ENCODE measurements at regions not wholly inside any gene's neighbourhood (a gene's known extent, or its start where the extent isn't known, plus 50 kb on each side); places are given as distances from the start of the nearest gene placed in this dataset.

GRCh38 chr9:99359336-99359735 is 137.3 kb downstream of the SEC61B start:
- FAIRE-seq (no peak), DNase-seq (ENCODE audit: low read depth in 1 of 2, low spot score in 1 of 2) (no peak), ATAC-seq (peak in 1 of 2 experiments; percentile 33; a peak in 3 of 6 replicates)
- TF ChIP-seq CHD4 (IDR thresholded peaks at IDR 0.05; ENCODE audit: borderline replicate concordance) (no peak), FOXS1 (CRISPR knock-in tag; IDR thresholded peaks at IDR 0.05) (no peak), POLR2A (IDR thresholded peaks at IDR 0.05; ENCODE audit: low read length) (no peak), RCOR1 (IDR thresholded peaks at IDR 0.05; ENCODE audit: low read depth, low read length) (no peak), ZNF302 (CRISPR knock-in tag; IDR thresholded peaks at IDR 0.05) (no peak), HES2 (IDR thresholded peaks at IDR 0.05) (no peak), CTCF (IDR thresholded peaks at IDR 0.05) (no peak), SREBF2 (IDR thresholded peaks at IDR 0.05) (no peak), RARB (CRISPR knock-in tag; IDR thresholded peaks at IDR 0.05) (no peak), BCL3 (IDR thresholded peaks at IDR 0.05) (no peak), MYC (IDR thresholded peaks at IDR 0.05; ENCODE audit: borderline replicate concordance, low read length) (no peak), ZFP36 (IDR thresholded peaks at IDR 0.05; ENCODE audit: borderline replicate concordance, partially characterized antibody) (no peak), PHF8 (IDR thresholded peaks at IDR 0.05; ENCODE audit: borderline replicate concordance, low read depth) (no peak), HOXA7 (CRISPR knock-in tag; IDR thresholded peaks at IDR 0.05) (no peak)
- TF ChIP-seq, protein P1, sequence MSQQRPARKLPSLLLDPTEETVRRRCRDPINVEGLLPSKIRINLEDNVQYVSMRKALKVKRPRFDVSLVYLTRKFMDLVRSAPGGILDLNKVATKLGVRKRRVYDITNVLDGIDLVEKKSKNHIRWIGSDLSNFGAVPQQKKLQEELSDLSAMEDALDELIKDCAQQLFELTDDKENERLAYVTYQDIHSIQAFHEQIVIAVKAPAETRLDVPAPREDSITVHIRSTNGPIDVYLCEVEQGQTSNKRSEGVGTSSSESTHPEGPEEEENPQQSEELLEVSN (IDR thresholded peaks at IDR 0.05; ENCODE audit: borderline replicate concordance, low read depth), result no peak
- TF ChIP-seq, protein P2, sequence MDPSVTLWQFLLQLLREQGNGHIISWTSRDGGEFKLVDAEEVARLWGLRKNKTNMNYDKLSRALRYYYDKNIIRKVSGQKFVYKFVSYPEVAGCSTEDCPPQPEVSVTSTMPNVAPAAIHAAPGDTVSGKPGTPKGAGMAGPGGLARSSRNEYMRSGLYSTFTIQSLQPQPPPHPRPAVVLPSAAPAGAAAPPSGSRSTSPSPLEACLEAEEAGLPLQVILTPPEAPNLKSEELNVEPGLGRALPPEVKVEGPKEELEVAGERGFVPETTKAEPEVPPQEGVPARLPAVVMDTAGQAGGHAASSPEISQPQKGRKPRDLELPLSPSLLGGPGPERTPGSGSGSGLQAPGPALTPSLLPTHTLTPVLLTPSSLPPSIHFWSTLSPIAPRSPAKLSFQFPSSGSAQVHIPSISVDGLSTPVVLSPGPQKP (IDR thresholded peaks at IDR 0.05; ENCODE audit: low read depth, low read length), result no peak
- no peak overlapping the region for H3K27ac ChIP-seq
- POLR2A ChIA-PET, result no interaction called here
- no peak overlapping the region for H3K4me3 ChIP-seq
- H3K9me3 ChIP-seq, result no peaks in the 10 kb centered on the region
- H3K4me2 ChIP-seq, result no peak overlapping the region
- CTCF ChIA-PET, result no interaction called here
- 2% methylated on average over 10 of the region's 10 CpGs for WGBS (ENCODE audit: missing lambda C conversion rate)
- H3K4me1 ChIP-seq, result no peaks in the 10 kb centered on the region

- 0% methylated on average over 2 of the region's 2 CpGs for WGBS (ENCODE audit: missing lambda C conversion rate)
- CTCF ChIA-PET, result no interaction called here
- no peak for DNase-seq (ENCODE audit: low read depth in 1 of 2, low spot score in 1 of 2)
These were observed 137.9 kb downstream of the SEC61B start for GRCh38 chr9:99360026-99360425.

More at GRCh38 chr9:99360026-99360425, 137.9 kb downstream of the SEC61B start:
- POLR2A ChIA-PET, result no interaction called here
- H3K4me1 ChIP-seq, result no peaks in the 10 kb centered on the region
- H3K9me3 ChIP-seq, result no peaks in the 10 kb centered on the region
- ATAC-seq, result no peak
- no peak for TF ChIP-seq BHLHE40 (IDR thresholded peaks at IDR 0.05; ENCODE audit: low read depth, low read length)
- TF ChIP-seq, protein P3, sequence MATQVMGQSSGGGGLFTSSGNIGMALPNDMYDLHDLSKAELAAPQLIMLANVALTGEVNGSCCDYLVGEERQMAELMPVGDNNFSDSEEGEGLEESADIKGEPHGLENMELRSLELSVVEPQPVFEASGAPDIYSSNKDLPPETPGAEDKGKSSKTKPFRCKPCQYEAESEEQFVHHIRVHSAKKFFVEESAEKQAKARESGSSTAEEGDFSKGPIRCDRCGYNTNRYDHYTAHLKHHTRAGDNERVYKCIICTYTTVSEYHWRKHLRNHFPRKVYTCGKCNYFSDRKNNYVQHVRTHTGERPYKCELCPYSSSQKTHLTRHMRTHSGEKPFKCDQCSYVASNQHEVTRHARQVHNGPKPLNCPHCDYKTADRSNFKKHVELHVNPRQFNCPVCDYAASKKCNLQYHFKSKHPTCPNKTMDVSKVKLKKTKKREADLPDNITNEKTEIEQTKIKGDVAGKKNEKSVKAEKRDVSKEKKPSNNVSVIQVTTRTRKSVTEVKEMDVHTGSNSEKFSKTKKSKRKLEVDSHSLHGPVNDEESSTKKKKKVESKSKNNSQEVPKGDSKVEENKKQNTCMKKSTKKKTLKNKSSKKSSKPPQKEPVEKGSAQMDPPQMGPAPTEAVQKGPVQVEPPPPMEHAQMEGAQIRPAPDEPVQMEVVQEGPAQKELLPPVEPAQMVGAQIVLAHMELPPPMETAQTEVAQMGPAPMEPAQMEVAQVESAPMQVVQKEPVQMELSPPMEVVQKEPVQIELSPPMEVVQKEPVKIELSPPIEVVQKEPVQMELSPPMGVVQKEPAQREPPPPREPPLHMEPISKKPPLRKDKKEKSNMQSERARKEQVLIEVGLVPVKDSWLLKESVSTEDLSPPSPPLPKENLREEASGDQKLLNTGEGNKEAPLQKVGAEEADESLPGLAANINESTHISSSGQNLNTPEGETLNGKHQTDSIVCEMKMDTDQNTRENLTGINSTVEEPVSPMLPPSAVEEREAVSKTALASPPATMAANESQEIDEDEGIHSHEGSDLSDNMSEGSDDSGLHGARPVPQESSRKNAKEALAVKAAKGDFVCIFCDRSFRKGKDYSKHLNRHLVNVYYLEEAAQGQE (IDR thresholded peaks at IDR 0.05), result no peak
- TF ChIP-seq BCL3 (IDR thresholded peaks at IDR 0.05), result no peak
- TF ChIP-seq ESRRA (IDR thresholded peaks at IDR 0.05; ENCODE audit: borderline replicate concordance, low read length), result no peak
- TF ChIP-seq, protein P4, sequence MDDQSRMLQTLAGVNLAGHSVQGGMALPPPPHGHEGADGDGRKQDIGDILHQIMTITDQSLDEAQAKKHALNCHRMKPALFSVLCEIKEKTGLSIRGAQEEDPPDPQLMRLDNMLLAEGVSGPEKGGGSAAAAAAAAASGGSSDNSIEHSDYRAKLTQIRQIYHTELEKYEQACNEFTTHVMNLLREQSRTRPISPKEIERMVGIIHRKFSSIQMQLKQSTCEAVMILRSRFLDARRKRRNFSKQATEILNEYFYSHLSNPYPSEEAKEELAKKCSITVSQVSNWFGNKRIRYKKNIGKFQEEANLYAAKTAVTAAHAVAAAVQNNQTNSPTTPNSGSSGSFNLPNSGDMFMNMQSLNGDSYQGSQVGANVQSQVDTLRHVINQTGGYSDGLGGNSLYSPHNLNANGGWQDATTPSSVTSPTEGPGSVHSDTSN (IDR thresholded peaks at IDR 0.05), result no peak
- no peak for TF ChIP-seq MAFK (IDR thresholded peaks at IDR 0.05; ENCODE audit: partially characterized antibody)
- TF ChIP-seq, protein P5, sequence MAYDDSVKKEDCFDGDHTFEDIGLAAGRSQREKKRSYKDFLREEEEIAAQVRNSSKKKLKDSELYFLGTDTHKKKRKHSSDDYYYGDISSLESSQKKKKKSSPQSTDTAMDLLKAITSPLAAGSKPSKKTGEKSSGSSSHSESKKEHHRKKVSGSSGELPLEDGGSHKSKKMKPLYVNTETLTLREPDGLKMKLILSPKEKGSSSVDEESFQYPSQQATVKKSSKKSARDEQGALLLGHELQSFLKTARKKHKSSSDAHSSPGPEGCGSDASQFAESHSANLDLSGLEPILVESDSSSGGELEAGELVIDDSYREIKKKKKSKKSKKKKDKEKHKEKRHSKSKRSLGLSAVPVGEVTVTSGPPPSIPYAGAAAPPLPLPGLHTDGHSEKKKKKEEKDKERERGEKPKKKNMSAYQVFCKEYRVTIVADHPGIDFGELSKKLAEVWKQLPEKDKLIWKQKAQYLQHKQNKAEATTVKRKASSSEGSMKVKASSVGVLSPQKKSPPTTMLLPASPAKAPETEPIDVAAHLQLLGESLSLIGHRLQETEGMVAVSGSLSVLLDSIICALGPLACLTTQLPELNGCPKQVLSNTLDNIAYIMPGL (CRISPR knock-in tag; IDR thresholded peaks at IDR 0.05; ENCODE audit: borderline replicate concordance), result no peak
- TF ChIP-seq SREBF2 (IDR thresholded peaks at IDR 0.05), result no peak
- FAIRE-seq, result no peak
- no peak overlapping the region for H3K4me3 ChIP-seq
- no peak overlapping the region for H3K27ac ChIP-seq
- no peak overlapping the region for H3K4me2 ChIP-seq
